GM18520 (cell line): ENCODE measurements at regions not wholly inside any gene's neighbourhood (a gene's known extent, or its start where the extent isn't known, plus 50 kb on each side); places are given as distances from the start of the nearest gene placed in this dataset.

Experiments used
- ATAC-seq: cut with Tn5 transposase; IDR thresholded peaks from one replicate; pipeline ENCODE4 v1.9.1; 2021; ENCODE audit not compliant: unreplicated experiment

- no peak for ATAC-seq
Observed at GRCh38 chr2:41936771-41937463, 110.9 kb upstream of the PKDCC start.

GRCh38 chr2:41937464-41937906 lies 110.3 kb upstream of the PKDCC start:
- ATAC-seq, result no peak

GRCh38 chr2:41937921-41938708 lies 109.7 kb upstream of the PKDCC start:
- no peak for ATAC-seq

GRCh38 chr2:41940060-41940744 lies 107.6 kb upstream of the PKDCC start:
- ATAC-seq, result no peak

GRCh38 chr2:41940745-41941063 lies 107.1 kb upstream of the PKDCC start:
- ATAC-seq, result no peak

GRCh38 chr2:41941831-41942230 lies 106.0 kb upstream of the PKDCC start:
- ATAC-seq, result no peak

- ATAC-seq, result no peak
Observed at GRCh38 chr2:41942278-41942677, 105.5 kb upstream of the PKDCC start.

GRCh38 chr2:41943159-41943558 lies 104.7 kb upstream of the PKDCC start:
- ATAC-seq, result no peak

GRCh38 chr2:41944220-41944880 lies 103.5 kb upstream of the PKDCC start:
- ATAC-seq, result no peak

GRCh38 chr2:41947701-41948396 lies 100.0 kb upstream of the PKDCC start:
- ATAC-seq, result no peak

GRCh38 chr2:41948397-41948763 lies 99.4 kb upstream of the PKDCC start:
- no peak for ATAC-seq

- ATAC-seq, result no peak
Observed at GRCh38 chr2:41949091-41949882, 98.5 kb upstream of the PKDCC start.

- ATAC-seq, result no peak
Observed at GRCh38 chr2:41949883-41950665, 97.7 kb upstream of the PKDCC start.

- no peak for ATAC-seq
Observed at GRCh38 chr2:41950666-41950960, 97.2 kb upstream of the PKDCC start.

- no peak for ATAC-seq
Observed at GRCh38 chr2:41954304-41955291, 93.2 kb upstream of the PKDCC start.

- ATAC-seq, result no peak
Observed at GRCh38 chr2:41955316-41956043, 92.3 kb upstream of the PKDCC start.

- no peak for ATAC-seq
Observed at GRCh38 chr2:41957431-41957830, 90.4 kb upstream of the PKDCC start.

- ATAC-seq, result no peak
Observed at GRCh38 chr2:41958251-41958650, 89.6 kb upstream of the PKDCC start.
